HPDE6-E6E7 (cell line): ENCODE measurements at regions not wholly inside any gene's neighbourhood (a gene's known extent, or its start where the extent isn't known, plus 50 kb on each side); places are given as distances from the start of the nearest gene placed in this dataset.

Experiments
- DNase-seq: peaks from one replicate; pipeline ENCODE4 v3.0.0; 2011; ENCODE audit warnings: missing footprints; ENCODE audit errors: extremely low spot score

DNA sequence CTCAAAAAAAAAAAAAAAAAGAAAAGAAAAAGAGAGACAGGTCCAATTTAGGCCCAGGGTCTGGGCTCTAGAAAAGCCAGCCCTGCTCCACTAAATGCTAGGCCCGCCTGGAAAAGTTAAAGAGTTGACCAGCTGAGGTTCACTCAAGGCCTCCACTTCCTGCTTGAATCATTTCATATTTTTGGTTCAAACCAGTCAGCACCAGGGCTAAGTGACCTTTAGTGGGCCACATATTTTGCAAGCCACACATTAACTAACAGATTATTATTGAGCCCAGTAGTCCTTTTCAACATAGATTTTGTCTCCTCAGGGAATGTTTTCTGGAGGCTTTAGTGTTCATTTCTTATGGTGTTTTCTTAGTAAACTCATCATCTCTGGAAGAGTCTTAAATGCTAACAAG, 156.6 kb downstream of the TLR4 start:
- DNase-seq, result no peak

- no peak for DNase-seq
Measured at GRCh38 chr9:117864385-117865057, 160.3 kb downstream of the TLR4 start.

- DNase-seq, result no peak
Measured at GRCh38 chr9:117868594-117868993, 164.4 kb downstream of the TLR4 start.

GRCh38 chr9:117869287-117869686, 165.1 kb downstream of the TLR4 start:
- no peak for DNase-seq

- no peak for DNase-seq
Measured at GRCh38 chr9:117869712-117870111, 165.5 kb downstream of the TLR4 start.

- DNase-seq, result no peak
Measured at GRCh38 chr9:117873664-117874063, 169.5 kb downstream of the TLR4 start.

DNA sequence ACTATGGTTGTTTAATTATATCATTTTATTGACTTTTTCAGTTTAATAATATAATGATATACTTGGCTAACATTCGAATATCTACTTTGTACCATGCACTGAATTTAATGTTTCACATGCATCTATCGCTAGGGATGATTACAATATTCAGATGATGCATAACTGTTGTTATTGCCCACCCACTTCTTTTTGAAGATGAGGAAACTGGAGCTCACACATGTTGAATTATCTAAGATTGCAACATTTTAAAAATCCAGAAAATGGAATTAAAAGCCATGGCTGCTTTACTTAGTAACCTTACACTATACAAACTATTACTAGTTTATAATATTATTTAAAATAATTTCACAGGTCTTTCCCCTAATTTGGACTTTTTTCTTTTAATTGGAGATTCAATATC, 171.7 kb downstream of the TLR4 start:
- no peak for DNase-seq

DNA sequence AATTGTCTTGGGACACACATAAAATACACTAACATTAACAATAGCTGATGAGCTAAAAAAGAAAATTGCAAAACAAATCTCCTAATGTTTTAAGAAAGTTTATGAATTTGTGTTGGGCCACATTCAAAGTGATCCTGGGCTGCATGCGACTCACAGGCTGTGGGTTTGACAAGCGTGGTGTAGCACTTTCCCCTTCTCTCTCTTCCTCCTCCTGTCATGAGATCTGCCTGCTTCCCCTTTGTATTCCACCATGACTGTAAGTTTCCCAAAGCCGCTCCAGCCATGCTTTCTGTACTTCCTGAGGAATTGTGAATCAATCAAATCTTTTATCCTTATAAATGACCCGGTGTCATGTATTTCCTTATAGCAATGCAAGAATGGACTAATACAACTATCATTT, 178.0 kb downstream of the TLR4 start:
- DNase-seq, result no peak

DNA sequence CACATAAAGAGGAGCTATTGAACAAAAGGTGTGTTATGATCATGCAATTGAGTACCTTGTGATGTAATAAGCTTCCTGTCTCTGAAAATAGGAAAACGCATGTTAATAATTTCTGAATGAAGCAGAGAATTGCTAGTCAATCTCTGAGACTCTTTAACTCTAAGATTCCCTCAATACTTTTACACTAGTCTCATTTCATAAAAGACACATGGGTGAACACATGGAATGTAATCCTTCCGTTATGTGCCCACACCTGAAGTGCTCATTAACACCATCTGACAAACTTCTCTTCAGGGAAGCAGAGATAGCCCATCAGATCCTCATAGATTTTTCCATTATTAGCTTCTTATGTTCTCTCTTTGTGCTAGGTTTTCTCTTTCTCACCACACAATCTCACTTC, 182.4 kb downstream of the TLR4 start:
- DNase-seq, result no peak

DNA sequence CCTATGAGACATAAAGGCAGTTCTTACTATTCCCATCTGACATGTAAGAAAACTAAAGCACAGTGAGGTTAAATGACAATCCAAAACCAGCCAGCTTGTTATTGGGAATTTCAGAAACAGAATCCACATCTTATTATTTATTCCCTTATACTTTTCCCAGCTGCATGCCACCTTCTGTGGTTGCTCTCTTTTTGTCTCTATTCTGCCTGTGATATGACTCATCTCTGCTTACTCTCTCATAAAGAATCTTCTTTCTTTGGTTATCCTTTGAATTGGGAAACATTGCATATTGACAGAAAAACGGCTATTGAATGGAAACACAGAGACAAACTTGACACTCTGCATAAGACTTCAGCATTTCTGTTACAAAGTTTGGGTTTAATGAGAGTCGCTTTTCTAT, 183.2 kb downstream of the TLR4 start:
- DNase-seq, result no peak

DNA sequence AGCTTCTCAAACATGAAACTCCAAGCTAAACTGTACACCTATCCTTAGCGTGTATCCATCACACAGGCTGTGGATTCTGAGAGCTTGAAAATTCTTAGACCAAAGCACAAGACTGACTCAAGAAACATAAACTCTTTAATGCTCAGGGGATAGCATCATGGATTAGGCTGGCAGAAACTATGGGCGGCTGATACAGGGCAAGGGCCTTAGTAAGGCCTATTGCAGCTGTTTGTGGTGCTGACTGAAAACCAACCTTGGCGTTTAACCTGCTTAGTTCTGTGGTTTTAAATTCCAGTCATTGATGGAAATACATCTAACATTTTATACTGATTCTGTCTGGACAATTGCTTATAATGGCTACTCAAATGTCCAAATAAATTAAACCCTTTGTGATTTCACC, 183.7 kb downstream of the TLR4 start:
- DNase-seq, result no peak

DNA sequence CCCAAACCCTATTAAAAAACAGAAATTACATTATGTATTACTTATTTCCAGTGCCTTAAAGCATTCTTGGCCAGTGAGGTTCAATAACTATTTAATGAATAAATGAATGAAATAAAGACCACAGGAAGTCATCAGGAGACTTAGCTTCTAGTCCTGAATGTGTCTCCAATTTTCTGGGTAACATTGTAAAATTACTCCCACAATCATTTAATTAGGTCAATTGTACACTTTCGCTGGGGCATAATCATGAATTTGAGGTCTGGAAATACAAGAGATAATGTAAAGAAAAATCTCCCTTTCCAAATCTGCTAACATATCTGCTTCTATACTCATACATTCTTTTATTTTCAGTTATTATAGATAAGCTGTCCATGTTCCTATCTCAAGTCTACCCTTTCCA, 199.2 kb downstream of the TLR4 start:
- no peak for DNase-seq

DNA sequence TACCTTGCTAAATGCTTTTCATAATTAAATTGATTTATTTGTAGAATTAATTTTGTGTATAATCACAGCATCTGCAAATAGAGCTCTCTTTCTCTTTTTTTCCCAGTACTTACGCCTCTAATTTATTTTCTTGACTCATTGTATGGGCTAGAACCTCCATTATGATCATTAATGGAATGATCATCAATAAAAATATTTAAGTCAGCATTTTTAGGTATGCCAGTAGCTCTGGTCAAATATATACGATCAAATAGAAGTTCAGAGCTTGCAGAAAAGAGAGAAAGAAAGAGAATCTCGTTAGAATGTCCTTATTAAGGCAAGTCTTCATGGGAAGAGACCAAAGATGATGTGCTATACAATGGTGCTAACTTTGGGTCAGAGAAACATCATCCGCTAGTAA, 202.6 kb downstream of the TLR4 start:
- no peak for DNase-seq

GRCh38 chr9:117907420-117907819, 203.2 kb downstream of the TLR4 start:
- DNase-seq, result no peak

DNA sequence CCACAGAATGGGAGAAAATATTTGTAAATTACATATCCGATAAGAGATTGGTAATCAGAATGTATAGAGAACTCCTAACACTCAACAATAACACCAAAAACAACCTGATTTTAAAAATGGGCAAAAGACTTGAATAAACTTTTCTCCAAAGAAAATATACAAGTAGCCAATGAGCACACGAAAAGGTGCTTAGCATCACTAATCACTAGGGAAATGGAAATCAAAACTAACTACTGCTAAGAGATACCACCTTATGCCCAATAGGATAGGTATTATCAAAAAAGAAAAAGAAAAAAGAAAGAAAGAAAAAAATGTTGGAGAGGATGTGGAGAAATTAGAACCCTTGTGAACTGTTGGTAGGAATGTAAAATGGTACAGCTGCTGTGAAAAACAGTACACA, 212.1 kb downstream of the TLR4 start:
- DNase-seq, result no peak

- DNase-seq, result no peak
Measured at GRCh38 chr9:117917873-117918272, 213.7 kb downstream of the TLR4 start.

DNA sequence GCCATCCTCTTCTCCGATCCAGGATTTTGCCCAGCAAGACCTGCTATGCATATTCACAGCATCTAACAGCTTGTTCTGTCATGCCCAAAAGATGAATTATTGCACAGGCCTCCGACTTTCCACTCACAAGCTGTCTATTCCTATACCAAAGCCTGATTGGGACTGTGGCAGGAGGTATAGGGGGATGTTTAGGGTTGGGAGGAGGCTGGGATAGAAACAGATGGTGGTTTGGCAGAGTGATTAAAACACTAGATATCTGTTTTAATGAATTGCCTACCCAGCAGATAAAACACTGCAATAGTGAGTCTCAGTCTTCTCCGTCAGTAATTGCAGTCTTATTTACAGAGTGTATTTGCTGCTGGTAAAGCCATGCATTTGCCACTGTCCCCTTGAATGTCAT, 215.3 kb downstream of the TLR4 start:
- no peak for DNase-seq

DNA sequence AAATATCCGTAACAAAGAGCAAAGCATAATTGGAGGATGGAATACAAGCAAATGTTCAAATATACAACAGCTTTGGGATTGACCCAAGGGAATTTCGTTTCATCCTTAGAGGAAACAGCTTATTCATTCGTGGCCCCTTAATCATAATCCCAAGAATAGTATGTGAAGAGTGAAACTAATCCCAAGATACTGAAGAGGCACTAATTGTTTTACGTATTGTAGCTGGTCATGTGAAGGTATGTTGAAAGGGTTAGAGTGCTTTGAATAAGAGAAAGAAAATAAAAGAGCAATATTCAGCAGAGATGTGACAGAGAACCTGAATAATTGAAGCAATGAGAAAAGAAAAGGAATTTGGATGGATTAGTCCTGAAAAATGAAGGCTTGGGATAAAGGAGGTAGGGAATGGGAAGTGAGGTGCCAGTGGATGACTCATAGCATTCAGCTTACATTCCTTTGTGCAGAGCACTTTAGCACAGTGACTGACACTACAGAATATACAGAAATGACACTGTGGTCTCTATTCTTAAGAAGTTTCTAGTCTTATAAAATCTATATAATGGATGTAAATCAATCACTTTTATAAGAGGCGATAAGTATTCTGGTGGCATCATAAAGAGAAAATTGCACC, 221.9 kb downstream of the TLR4 start:
- no peak for DNase-seq

DNA sequence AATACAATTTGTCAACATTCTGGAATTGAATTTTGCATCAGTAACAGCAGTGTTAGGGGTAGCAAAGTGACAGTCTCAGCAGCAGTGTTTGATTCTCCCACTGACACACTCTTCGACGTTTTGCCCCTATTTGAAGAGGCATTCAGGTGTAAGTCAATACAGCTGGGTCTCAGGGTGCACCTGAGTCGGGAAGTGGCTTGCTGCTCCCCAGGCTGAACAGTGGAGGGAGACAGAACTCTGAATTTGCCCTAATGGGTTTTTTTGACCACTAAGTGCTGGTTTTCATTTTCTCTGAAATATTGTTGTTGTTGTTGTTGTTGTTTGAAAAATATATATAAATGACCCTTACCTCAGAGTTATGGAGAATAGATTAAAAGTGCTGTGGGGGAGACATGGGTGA, 223.2 kb downstream of the TLR4 start:
- DNase-seq, result no peak

DNA sequence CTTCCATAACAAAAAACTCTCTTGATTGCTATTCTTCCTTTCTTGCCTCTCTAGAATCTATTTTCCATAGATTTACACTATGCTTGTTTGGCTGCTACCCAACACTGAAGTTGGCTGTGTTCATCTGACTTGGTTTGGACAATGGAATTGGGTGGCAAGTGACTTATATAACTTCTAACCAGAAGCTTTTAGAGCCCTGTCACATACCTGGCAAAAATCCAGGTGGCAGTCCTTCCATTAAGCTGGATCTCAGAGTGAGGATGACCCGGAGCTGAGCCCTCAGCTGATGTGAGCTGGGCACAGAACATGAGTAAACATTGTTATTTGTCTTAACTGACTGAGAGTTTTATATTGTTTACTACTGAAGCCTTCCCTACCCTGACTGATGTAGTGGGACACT, 225.7 kb downstream of the TLR4 start:
- DNase-seq, result no peak

GRCh38 chr9:117932585-117932984, 228.4 kb downstream of the TLR4 start:
- no peak for DNase-seq

- no peak for DNase-seq
Measured at GRCh38 chr9:117936185-117937130, 232.3 kb downstream of the TLR4 start.

GRCh38 chr9:117938086-117938485, 233.9 kb downstream of the TLR4 start:
- DNase-seq, result no peak
